ENCODE measurements at regions not wholly inside any gene's neighbourhood (a gene's known extent, or its start where the extent isn't known, plus 50 kb on each side); places are given as distances from the start of the nearest gene placed in this dataset.

DNA sequence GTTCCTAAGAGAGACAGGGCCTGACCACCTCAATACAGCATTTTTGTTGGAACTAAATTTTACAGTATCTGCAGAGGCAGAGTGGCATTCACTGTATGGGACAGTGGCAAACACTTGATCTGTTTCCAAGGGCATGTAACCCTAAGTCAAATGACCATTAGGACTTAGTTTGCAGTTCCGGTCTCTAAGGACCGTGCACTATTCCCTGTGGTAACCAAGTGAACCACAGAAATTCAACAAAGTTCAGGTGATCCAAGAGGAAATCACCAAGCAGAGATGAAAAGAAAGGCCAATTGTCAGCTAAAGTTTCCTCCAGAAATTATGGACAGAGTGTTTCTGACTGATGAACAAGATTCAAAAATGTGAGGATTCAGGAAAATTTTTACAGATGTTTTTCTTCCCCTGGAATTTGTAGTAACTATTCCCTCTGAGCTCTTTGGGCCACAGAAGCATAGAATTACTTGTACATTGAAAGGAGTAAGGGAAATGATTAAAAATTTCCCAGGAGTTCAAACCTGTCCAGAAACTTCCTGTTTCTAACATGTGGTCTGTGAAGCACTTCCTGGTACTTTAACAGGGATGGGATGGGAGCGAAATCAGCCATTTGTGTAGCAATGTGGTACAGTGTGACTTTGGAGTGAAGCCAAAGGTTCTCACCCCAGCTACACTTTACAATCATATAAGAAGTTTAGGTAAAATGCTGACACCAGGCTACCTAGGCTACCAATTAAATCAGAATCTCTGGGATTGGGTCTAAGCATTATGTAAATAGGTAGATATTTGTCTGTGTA, 266.1 kb upstream of the MAP3K1 start:
- H3K4me1 ChIP-seq (ENCODE audit: insufficient read depth, low read length), result no peaks in the 10 kb centered on the region
- CTCF ChIA-PET, result no interaction called here
- H3K36me3 ChIP-seq (ENCODE audit: insufficient read depth, low read length), result no peaks in the 10 kb centered on the region
- Mint-ChIP-seq H3K36me3 (no peaks in the 10 kb centered on the region), H3K9me3 (no peaks in the 10 kb centered on the region), H3K27ac (no peak overlapping the region), H3K27me3 (peaks cover 2 to 9% of the 10 kb centered on the region in 2 donors), H3K4me1 (no peaks in the 10 kb centered on the region), H3K4me3 (no peak overlapping the region)
- H3K27me3 ChIP-seq (ENCODE audit: insufficient read depth, low read length, poor library complexity, severe bottlenecking), result no peaks in the 10 kb centered on the region
- POLR2A ChIA-PET, result no interaction called here
- no peak overlapping the region for H3K27ac ChIP-seq (ENCODE audit: low read depth, low read length)
- no peaks in the 10 kb centered on the region for H3K9me3 ChIP-seq (ENCODE audit: low read length)
- H3K4me3 ChIP-seq (ENCODE audit: low read length), result no peak overlapping the region
- DNase-seq, result no peak

DNA sequence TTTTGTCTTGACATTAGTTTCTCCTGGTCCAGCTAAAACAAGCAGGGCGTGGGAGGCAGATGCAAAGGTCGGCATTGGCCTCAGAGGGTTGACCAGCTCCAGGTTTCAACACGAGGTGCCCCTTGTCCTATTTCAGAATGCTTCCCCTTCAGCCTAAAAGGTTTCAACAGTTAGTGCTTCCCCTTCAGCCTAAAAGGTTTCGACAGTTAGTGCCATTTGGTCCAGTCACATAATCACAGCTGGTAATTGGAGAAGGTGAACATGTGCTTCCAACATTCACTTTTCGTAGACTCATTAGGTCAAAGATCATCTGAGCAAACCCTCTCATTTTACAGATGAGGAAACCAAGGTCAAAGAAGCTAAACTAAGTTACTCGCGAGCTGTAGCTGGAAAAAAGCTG, 270.3 kb upstream of the MAP3K1 start:
- Mint-ChIP-seq H3K36me3 (no peaks in the 10 kb centered on the region), H3K9me3 (no peaks in the 10 kb centered on the region), H3K4me3 (no peak overlapping the region), H3K27ac (no peak overlapping the region), H3K4me1 (peaks cover 4 to 9% (median 4%) of the 10 kb centered on the region in 3 donors), H3K27me3 (peaks cover 8 to 18% of the 10 kb centered on the region in 2 donors)
- H3K4me1 ChIP-seq (ENCODE audit: insufficient read depth, low read length), result peaks cover 6% of the 10 kb centered on the region
- H3K27ac ChIP-seq (ENCODE audit: low read depth, low read length), result no peak overlapping the region
- CTCF ChIA-PET, result no interaction called here
- POLR2A ChIA-PET, result interaction anchor here (0.6 kb wide), 1 partner anchor 227 kb away, joined by 3 read pairs; no protein-coding TSS in a partner anchor
- H3K4me3 ChIP-seq (ENCODE audit: low read length), result no peak overlapping the region
- DNase-seq, result no peak
- H3K9me3 ChIP-seq (ENCODE audit: low read length), result no peaks in the 10 kb centered on the region
- H3K36me3 ChIP-seq (ENCODE audit: insufficient read depth, low read length), result no peaks in the 10 kb centered on the region
- no peaks in the 10 kb centered on the region for H3K27me3 ChIP-seq (ENCODE audit: insufficient read depth, low read length, poor library complexity, severe bottlenecking)

DNA sequence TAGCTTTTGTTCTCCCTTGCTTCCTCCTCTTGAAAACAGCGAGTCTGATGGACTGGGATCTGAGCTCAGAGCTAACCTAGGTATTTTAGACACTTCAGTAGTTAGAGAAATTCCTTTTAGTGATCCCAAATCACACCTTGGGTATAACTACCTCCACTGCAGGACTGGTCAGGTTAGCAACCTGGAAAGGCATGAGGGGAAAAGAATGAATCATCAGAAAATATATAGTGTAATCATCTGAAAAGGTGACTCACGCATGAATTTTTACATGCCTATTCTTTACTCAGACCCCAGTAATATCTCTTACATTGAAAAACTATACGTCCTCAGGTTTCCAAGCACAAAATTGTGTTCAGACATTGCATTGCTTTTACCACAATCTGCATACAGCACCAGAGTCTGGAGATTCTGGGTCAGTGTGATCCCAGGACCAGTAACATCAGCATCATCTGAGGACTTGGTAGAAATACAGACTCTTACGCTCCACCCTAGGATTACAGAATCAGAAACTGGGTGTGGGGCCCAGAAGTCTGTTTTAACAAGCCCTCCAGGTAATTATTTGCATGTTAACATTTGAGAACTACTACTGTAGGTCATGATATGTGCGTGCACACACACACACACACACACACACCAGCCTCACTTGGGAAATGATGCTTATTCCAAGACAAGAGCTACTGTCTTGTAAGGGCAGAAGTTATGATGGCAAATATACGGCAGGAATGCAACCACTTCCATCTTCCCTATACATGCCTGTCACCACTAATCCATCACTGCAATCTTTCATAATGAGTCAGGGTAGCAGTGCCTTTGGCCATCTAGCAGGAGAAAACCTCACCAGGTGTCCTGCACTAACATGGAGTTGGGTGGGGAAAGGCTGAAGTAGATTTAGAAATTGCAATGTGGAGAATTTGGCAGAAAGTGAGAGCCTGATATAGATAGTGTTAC, 271.6 kb upstream of the MAP3K1 start:
- H3K27me3 Mint-ChIP-seq, result peaks cover 8 to 24% of the 10 kb centered on the region in 2 donors
- H3K9me3 Mint-ChIP-seq, result no peaks in the 10 kb centered on the region
- H3K27ac Mint-ChIP-seq, result no peak overlapping the region
- peaks cover 4 to 9% (median 4%) of the 10 kb centered on the region in 3 donors for H3K4me1 Mint-ChIP-seq
- H3K27me3 ChIP-seq (ENCODE audit: insufficient read depth, low read length, poor library complexity, severe bottlenecking), result no peaks in the 10 kb centered on the region
- H3K4me3 Mint-ChIP-seq, result no peak overlapping the region
- no peaks in the 10 kb centered on the region for H3K9me3 ChIP-seq (ENCODE audit: low read length)
- H3K36me3 Mint-ChIP-seq, result peaks cover 0 to 3% (median 0%) of the 10 kb centered on the region in 3 donors
- CTCF ChIA-PET, result no interaction called here
- DNase-seq, result no peak
- no peaks in the 10 kb centered on the region for H3K36me3 ChIP-seq (ENCODE audit: insufficient read depth, low read length)
- POLR2A ChIA-PET, result no interaction called here
- no peak overlapping the region for H3K4me3 ChIP-seq (ENCODE audit: low read length)
- peaks cover 6% of the 10 kb centered on the region for H3K4me1 ChIP-seq (ENCODE audit: insufficient read depth, low read length)
- no peak overlapping the region for H3K27ac ChIP-seq (ENCODE audit: low read depth, low read length)

DNA sequence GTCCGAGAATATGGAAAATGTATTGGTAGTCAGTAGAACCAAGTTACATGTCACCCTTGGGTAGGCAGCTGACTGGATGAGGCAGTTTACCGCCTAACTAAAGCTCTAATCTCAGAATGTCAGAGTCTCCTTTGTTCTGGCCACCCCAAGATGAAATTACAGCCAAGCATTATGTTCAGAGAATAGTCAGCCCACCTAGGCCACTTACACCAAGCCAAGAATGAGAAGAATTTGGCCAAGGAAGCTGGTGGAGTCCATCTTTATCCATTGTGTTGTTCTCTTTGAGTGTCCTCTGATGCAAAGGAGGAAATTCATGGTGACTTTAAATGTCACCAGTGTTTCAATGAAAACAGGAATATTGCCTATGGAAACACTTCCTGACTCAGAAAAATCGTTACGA, 275.1 kb upstream of the MAP3K1 start:
- no peaks in the 10 kb centered on the region for H3K9me3 Mint-ChIP-seq
- ChIA-PET POLR2A (no interaction called here), CTCF (no interaction called here)
- Histone ChIP-seq H3K36me3 (ENCODE audit: insufficient read depth, low read length) (no peaks in the 10 kb centered on the region), H3K9me3 (ENCODE audit: low read length) (no peaks in the 10 kb centered on the region), H3K4me1 (ENCODE audit: insufficient read depth, low read length) (peaks cover 7% of the 10 kb centered on the region), H3K27ac (ENCODE audit: low read depth, low read length) (no peak overlapping the region), H3K4me3 (ENCODE audit: low read length) (no peak overlapping the region), H3K27me3 (ENCODE audit: insufficient read depth, low read length, poor library complexity, severe bottlenecking) (no peaks in the 10 kb centered on the region)
- H3K27me3 Mint-ChIP-seq, result peaks cover 8 to 34% of the 10 kb centered on the region in 2 donors
- DNase-seq, result no peak
- peaks cover 0 to 4% (median 0%) of the 10 kb centered on the region in 3 donors for H3K36me3 Mint-ChIP-seq
- H3K4me3 Mint-ChIP-seq, result no peak overlapping the region
- H3K4me1 Mint-ChIP-seq, result peaks cover 4 to 9% (median 4%) of the 10 kb centered on the region in 3 donors
- no peak overlapping the region for H3K27ac Mint-ChIP-seq

DNA sequence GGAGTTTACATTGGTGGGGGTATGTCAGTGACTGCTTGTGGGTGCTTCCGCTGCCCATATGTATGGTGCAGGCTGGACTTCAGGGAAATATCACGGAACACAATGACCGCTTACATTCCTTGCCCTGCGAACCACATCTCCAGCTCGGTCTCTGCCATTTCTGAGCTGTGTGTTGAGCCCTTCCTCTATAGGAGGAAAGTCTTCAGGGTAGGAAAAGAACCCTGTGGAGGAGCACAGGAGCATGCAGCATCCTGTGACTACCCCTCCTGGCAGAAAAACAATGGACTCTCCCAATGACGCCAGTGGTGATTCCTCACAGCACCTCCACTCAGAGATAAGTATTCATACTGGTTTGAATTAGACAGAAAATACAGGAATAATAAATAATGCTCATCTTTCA, 276.8 kb upstream of the MAP3K1 start:
- peaks cover 8 to 34% of the 10 kb centered on the region in 2 donors for H3K27me3 Mint-ChIP-seq
- Histone ChIP-seq H3K36me3 (ENCODE audit: insufficient read depth, low read length) (no peaks in the 10 kb centered on the region), H3K27ac (ENCODE audit: low read depth, low read length) (no peak overlapping the region), H3K9me3 (ENCODE audit: low read length) (no peaks in the 10 kb centered on the region), H3K4me1 (ENCODE audit: insufficient read depth, low read length) (peaks cover 23% of the 10 kb centered on the region), H3K27me3 (ENCODE audit: insufficient read depth, low read length, poor library complexity, severe bottlenecking) (no peaks in the 10 kb centered on the region), H3K4me3 (ENCODE audit: low read length) (no peak overlapping the region)
- no peak overlapping the region for H3K4me3 Mint-ChIP-seq
- H3K4me1 Mint-ChIP-seq, result peaks cover 4 to 9% (median 4%) of the 10 kb centered on the region in 3 donors
- peaks cover 0 to 4% (median 0%) of the 10 kb centered on the region in 3 donors for H3K36me3 Mint-ChIP-seq
- no peak overlapping the region for H3K27ac Mint-ChIP-seq
- CTCF ChIA-PET, result no interaction called here
- DNase-seq, result no peak
- H3K9me3 Mint-ChIP-seq, result no peaks in the 10 kb centered on the region
- POLR2A ChIA-PET, result no interaction called here

DNA sequence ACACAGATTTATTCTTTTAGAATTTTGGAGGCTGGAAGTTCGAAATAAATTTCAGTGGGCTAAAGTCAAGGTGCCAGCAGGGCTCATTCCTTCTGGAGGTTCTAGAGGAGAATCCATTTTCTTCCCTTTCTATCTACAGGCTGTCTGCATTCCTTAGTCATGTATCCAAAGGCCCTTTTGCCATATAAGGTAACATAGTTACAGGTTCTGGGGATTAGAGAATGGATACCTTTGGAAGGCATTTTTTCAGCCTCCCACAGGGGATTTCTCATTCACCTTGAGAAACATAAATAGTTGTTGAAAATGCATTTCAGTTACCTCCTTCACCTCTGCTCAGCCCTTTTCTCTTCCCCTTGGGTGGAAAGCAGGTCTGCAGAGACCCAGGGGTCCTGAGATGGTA, 280.0 kb upstream of the MAP3K1 start:
- no peaks in the 10 kb centered on the region for H3K9me3 Mint-ChIP-seq
- no peaks in the 10 kb centered on the region for H3K9me3 ChIP-seq (ENCODE audit: low read length)
- POLR2A ChIA-PET, result no interaction called here
- no peak for DNase-seq
- H3K4me1 ChIP-seq (ENCODE audit: insufficient read depth, low read length), result peaks cover 18% of the 10 kb centered on the region
- peaks cover 2 to 28% of the 10 kb centered on the region in 2 donors for H3K27me3 Mint-ChIP-seq
- H3K36me3 ChIP-seq (ENCODE audit: insufficient read depth, low read length), result no peaks in the 10 kb centered on the region
- H3K27ac ChIP-seq (ENCODE audit: low read depth, low read length), result no peak overlapping the region
- no peak overlapping the region for H3K4me3 Mint-ChIP-seq
- peaks cover 0 to 4% (median 0%) of the 10 kb centered on the region in 3 donors for H3K36me3 Mint-ChIP-seq
- no peaks in the 10 kb centered on the region for H3K4me1 Mint-ChIP-seq
- H3K4me3 ChIP-seq (ENCODE audit: low read length), result no peak overlapping the region
- H3K27me3 ChIP-seq (ENCODE audit: insufficient read depth, low read length, poor library complexity, severe bottlenecking), result no peaks in the 10 kb centered on the region
- H3K27ac Mint-ChIP-seq, result no peak overlapping the region
- CTCF ChIA-PET, result no interaction called here

DNA sequence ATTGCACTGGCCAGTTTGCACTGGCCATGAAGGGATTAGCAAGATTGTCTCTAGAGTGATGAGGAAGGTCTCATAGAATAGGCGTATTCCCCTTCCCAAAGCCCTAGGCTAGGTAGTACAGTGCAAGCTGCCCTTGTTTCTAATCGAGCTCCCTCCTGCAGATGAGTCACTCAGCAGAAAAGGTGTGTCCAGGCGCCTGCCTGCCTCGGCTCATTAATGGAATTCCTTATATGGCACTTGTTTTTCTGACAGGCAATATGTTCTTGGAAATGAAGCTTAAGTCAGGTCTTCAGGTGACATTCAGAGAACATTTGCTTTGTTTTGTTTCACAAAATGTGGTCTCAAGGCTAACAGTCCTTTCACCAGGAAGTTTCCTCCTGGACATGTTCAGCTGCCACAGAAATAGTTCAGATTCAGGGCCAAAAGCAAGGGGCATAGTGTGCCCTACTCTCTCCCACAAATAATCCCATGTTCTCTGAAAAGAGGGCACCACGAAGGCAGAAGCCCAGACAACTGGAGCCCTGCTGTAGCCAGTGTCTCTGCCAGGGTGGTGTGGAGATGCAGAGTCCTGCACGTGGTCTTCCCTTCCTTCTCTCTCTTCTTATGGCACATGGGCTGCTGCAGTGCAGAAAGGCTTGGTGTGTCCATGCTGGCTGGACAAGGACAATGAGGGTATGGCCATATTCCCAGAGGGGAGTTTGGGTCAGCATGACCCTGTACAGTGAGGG, 281.1 kb upstream of the MAP3K1 start:
- H3K4me3 ChIP-seq (ENCODE audit: low read length), result no peak overlapping the region
- peak overlapping the region in 1 of 7 donors; percentile 18 for H3K4me3 Mint-ChIP-seq
- no peak overlapping the region for H3K27ac Mint-ChIP-seq
- peak overlapping the region; percentile 21 for H3K27ac ChIP-seq (ENCODE audit: low read depth, low read length)
- ChIA-PET CTCF (no interaction called here), POLR2A (no interaction called here)
- H3K4me1 ChIP-seq (ENCODE audit: insufficient read depth, low read length), result peaks cover 18% of the 10 kb centered on the region
- H3K4me1 Mint-ChIP-seq, result no peaks in the 10 kb centered on the region
- peaks cover 2 to 18% of the 10 kb centered on the region in 2 donors for H3K27me3 Mint-ChIP-seq
- H3K27me3 ChIP-seq (ENCODE audit: insufficient read depth, low read length, poor library complexity, severe bottlenecking), result no peaks in the 10 kb centered on the region
- H3K9me3 Mint-ChIP-seq, result no peaks in the 10 kb centered on the region
- H3K9me3 ChIP-seq (ENCODE audit: low read length), result no peaks in the 10 kb centered on the region
- DNase-seq, result no peak
- H3K36me3 ChIP-seq (ENCODE audit: insufficient read depth, low read length), result no peaks in the 10 kb centered on the region
- H3K36me3 Mint-ChIP-seq, result peaks cover 0 to 4% (median 0%) of the 10 kb centered on the region in 3 donors
